ENCODE measurements at regions not wholly inside any gene's neighbourhood (a gene's known extent, or its start where the extent isn't known, plus 50 kb on each side); places are given as distances from the start of the nearest gene placed in this dataset.

DNA sequence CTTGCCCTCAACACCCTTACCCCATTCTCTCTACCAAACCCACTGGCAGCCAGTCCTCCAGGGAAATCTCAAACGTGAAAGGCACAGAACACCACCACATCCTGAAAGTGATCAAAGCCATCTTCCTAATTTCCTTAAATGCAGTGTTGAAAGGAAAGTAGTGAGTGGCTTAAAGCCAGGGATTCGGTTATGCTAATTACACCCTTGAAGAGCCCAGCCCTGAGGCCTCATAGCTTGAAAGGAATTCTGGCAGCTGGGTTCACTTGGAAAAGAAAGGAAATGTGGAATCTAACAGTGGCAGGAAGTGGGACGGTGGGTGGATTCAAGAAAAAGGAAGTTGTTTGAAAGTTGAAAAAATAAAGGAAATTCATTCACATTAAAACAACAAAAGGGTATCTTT lies 73.0 kb upstream of the FICD start:
- TF ChIP-seq CTCF (IDR thresholded peaks at IDR 0.05; ENCODE audit: low read depth, low read length): no peak
- DNase-seq (ENCODE audit: low read depth in 2 of 2): no peak
- H3K4me3 ChIP-seq (replicated peaks in 1 of 2; ENCODE audit: low read depth in 2 of 2, low read length in 2 of 2): no peak overlapping the region

GRCh38 chr12:108441549-108441948 lies 73.5 kb upstream of the FICD start:
- no peak overlapping the region for H3K4me3 ChIP-seq (replicated peaks in 1 of 2; ENCODE audit: low read depth in 2 of 2, low read length in 2 of 2)
- no peak for DNase-seq (ENCODE audit: low read depth in 2 of 2)
- TF ChIP-seq CTCF (IDR thresholded peaks at IDR 0.05; ENCODE audit: low read depth, low read length): no peak

- no peak overlapping the region for H3K4me3 ChIP-seq (replicated peaks in 1 of 2; ENCODE audit: low read depth in 2 of 2, low read length in 2 of 2)
- DNase-seq (ENCODE audit: low read depth in 2 of 2): no peak
- no peak for TF ChIP-seq CTCF (IDR thresholded peaks at IDR 0.05; ENCODE audit: low read depth, low read length)
Observed at GRCh38 chr12:108440736-108441135, 74.3 kb upstream of the FICD start.

DNA sequence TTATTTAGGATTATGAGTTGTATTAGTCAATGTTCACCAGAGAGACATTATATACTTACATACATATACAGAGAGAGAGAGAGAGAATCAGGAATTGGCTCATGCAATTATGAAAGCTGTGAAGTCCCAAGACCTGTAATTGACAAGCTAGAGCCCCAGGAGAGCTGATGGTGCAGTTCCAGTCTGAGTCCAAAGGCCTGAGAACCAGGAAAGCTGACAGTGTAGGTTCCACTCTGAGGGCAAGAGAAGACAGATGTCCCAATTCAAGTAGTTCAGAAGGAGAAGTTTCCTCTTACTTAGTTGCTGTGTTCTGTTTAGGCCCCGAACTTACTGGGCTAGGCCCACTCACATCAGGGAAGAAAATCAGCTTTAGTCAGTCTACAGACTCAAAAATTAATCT lies 76.4 kb upstream of the FICD start:
- no peak for DNase-seq (ENCODE audit: low read depth in 2 of 2)
- no peak overlapping the region for H3K4me3 ChIP-seq (replicated peaks in 1 of 2; ENCODE audit: low read depth in 2 of 2, low read length in 2 of 2)
- TF ChIP-seq CTCF (IDR thresholded peaks at IDR 0.05; ENCODE audit: low read depth, low read length): no peak

DNA sequence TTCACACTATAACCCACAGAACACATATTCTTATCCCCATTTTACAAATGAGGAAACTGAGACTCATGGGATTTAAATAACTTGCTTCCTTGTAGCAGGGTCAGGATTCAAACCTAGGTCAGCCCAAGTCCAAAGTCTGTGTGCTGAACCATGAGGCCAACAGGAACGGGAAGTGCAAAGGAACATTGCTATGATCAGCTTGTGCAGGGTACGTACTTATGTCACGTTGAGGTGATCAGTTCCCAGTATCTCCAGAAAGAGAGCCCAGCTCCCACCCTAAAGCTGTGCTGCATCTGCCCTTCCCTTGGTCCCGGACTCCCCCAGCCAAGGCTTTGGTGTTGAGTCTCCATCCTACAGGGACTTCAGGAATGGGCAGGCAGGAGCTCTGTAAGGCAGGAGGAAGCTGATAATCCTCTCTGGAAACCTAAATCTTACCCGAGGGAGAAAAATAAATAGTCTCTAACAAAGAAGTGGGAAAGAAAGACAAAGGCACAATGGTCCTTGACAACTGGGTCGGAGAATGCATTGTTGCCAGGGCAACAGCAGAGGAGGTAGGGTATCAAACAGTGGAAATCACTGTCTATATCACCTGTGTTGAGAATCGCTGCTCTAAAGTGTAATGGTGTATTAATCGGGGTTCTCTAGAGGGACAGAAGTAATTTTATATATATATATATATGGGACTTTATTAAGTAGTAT lies 82.5 kb upstream of the FICD start:
- DNase-seq (ENCODE audit: low read depth in 2 of 2): no peak
- no peak for TF ChIP-seq CTCF (IDR thresholded peaks at IDR 0.05; ENCODE audit: low read depth, low read length)
- H3K4me3 ChIP-seq (replicated peaks in 1 of 2; ENCODE audit: low read depth in 2 of 2, low read length in 2 of 2): no peak overlapping the region

GRCh38 chr12:108430926-108431325 lies 84.2 kb upstream of the FICD start:
- no peak for DNase-seq (ENCODE audit: low read depth in 2 of 2)
- TF ChIP-seq CTCF (IDR thresholded peaks at IDR 0.05; ENCODE audit: low read depth, low read length): no peak
- H3K4me3 ChIP-seq (replicated peaks in 1 of 2; ENCODE audit: low read depth in 2 of 2, low read length in 2 of 2): no peak overlapping the region

DNA sequence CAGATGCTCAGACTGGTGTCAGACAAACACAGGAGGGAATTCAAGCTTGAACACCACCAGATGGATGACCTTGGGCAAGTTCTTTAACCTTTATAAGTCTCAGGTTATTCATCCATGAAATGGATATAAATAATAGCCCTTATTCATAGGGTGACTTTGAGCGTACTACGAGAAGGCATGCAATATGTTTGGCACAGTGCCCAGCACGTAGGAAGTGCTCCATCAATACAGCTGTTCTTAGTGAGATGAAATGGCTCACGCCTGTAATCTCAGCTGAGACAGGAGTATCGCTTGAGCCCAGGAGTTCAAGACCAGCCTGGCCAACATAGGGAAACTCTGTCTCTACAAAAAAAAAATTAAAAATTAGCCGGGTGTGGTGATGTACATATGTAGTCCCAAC lies 84.8 kb upstream of the FICD start:
- H3K4me3 ChIP-seq (replicated peaks in 1 of 2; ENCODE audit: low read depth in 2 of 2, low read length in 2 of 2): no peak overlapping the region
- TF ChIP-seq CTCF (IDR thresholded peaks at IDR 0.05; ENCODE audit: low read depth, low read length): no peak
- peak; percentile 4 to 6 for DNase-seq (ENCODE audit: low read depth in 2 of 2)
